Bronchial epithelial cell (primary cell): ENCODE measurements at regions not wholly inside any gene's neighbourhood (a gene's known extent, or its start where the extent isn't known, plus 50 kb on each side); places are given as distances from the start of the nearest gene placed in this dataset.

Source experiments
- DNase-seq: peaks from one replicate; pipeline ENCODE4 v3.0.0-alpha.2; 2010; ENCODE audit warnings: low read depth
- FAIRE-seq: peaks from 2 replicates; lab custom pipeline; 2011; peaks lifted over from hg19 to GRCh38; lab: Jason Lieb, UNC
- H3K27me3 ChIP-seq: 2 replicates; pipeline ENCODE4 v1.5.1; 2011; ENCODE audit warnings: low read length; ENCODE audit not compliant: control insufficient read depth, insufficient read depth
- H3K36me3 ChIP-seq: 2 replicates; pipeline ENCODE4 v1.5.1; 2011; ENCODE audit warnings: low read length; ENCODE audit not compliant: control insufficient read depth, insufficient read depth
- H3K4me3 ChIP-seq: 2 replicates; pipeline ENCODE4 v1.5.1; 2011; ENCODE audit warnings: mild to moderate bottlenecking, low read depth, low read length, control low read depth
- TF ChIP-seq, protein P1 (sequence below): IDR thresholded peaks from 2 replicates; pipeline ENCODE4 v1.5.1; 2011; ENCODE audit warnings: mild to moderate bottlenecking, moderate library complexity, low read length, control low read depth, inconsistent platforms; ENCODE audit not compliant: insufficient read depth, severe bottlenecking

DNA sequence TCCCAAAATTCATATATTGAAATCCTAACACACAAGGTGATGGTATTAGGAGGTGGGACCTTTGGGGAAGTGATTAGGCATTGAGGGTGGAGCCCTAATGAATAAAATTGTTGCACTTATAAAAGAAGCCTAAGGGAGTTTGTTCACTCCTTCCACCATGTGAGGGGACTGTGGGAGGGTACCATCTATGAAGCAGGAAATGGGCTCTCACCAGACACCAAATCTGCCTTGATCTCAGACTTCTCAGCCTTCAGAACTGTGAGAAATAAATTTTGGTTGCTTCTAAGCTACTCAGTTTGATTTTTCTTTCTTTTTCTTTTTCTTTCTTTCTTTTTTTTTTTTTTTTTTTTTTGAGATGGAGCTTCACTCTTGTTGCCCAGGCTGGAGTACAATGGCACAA lies 116.2 kb upstream of the GPC3 start:
- TF ChIP-seq, protein P1, sequence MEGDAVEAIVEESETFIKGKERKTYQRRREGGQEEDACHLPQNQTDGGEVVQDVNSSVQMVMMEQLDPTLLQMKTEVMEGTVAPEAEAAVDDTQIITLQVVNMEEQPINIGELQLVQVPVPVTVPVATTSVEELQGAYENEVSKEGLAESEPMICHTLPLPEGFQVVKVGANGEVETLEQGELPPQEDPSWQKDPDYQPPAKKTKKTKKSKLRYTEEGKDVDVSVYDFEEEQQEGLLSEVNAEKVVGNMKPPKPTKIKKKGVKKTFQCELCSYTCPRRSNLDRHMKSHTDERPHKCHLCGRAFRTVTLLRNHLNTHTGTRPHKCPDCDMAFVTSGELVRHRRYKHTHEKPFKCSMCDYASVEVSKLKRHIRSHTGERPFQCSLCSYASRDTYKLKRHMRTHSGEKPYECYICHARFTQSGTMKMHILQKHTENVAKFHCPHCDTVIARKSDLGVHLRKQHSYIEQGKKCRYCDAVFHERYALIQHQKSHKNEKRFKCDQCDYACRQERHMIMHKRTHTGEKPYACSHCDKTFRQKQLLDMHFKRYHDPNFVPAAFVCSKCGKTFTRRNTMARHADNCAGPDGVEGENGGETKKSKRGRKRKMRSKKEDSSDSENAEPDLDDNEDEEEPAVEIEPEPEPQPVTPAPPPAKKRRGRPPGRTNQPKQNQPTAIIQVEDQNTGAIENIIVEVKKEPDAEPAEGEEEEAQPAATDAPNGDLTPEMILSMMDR: no peak
- no peaks in the 10 kb centered on the region for H3K36me3 ChIP-seq
- FAIRE-seq (no peak), DNase-seq (no peak)
- no peak overlapping the region for H3K4me3 ChIP-seq
- H3K27me3 ChIP-seq: no peaks in the 10 kb centered on the region

DNA sequence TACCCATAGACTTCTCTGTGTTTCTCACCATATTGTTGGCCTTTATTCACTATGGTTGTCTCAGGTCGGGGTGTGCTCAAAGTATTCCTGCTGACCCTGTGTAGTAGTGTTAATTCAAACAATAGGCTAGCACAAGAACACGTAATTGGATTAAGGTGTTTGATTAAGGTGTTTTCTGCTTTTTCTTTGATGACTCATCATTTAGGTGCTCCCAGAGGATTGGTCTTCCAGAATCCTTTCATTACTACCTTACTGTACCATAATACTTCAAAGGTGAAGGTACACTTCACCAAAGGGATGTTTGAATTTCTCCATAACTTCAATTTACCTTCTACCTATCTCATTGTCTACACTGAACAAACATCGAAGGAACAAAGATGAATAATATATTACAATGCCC lies 121.7 kb upstream of the CCDC160 start:
- peak; percentile 1 for DNase-seq
- no peak overlapping the region for H3K4me3 ChIP-seq
- TF ChIP-seq, protein P1: no peak
- H3K27me3 ChIP-seq: no peaks in the 10 kb centered on the region
- FAIRE-seq: no peak
- H3K36me3 ChIP-seq: no peaks in the 10 kb centered on the region

DNA sequence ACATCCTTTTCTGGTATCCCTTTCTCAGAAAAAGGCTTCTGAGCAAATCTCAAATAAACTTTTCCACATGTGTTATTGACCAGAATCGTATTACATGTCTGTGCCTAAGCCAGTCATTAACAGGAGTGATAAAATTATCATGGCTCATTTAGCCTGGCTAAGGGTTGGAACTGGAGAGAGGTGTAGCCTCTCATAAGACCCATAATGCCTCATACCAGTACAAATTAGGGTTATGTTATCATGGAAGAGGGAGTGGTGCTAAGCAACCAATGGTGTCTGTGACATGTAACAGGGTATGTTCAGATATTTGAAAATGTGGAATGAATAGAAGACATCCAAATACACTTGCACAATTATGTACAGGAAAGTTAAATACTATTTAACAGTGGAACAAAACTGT lies 99.6 kb upstream of the CCDC160 start:
- no peak for FAIRE-seq
- no peak for DNase-seq
- H3K4me3 ChIP-seq: no peak overlapping the region
- no peaks in the 10 kb centered on the region for H3K36me3 ChIP-seq
- TF ChIP-seq, protein P1: no peak
- H3K27me3 ChIP-seq: no peaks in the 10 kb centered on the region

DNA sequence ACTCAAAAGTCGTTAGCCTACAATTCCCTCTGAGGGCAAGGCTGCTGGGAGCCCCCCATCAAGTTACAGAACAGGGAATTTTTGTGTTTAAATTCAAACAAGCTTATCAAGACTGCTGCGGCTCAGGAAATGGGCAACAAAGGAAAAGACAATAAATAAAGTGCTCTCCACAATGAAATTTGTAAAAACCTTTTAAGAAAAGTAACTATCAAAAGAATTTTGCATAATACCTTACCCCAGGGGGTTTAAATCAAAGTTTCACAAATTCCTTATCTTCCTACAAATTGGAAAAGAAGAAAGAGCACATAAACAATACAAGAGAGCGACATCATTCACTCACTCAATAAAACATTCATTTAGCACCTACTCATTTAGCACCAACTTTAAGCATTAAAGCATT lies 97.9 kb upstream of the CCDC160 start:
- H3K27me3 ChIP-seq: no peaks in the 10 kb centered on the region
- no peak overlapping the region for H3K4me3 ChIP-seq
- DNase-seq (no peak), FAIRE-seq (no peak)
- no peaks in the 10 kb centered on the region for H3K36me3 ChIP-seq
- TF ChIP-seq, protein P1: no peak

DNA sequence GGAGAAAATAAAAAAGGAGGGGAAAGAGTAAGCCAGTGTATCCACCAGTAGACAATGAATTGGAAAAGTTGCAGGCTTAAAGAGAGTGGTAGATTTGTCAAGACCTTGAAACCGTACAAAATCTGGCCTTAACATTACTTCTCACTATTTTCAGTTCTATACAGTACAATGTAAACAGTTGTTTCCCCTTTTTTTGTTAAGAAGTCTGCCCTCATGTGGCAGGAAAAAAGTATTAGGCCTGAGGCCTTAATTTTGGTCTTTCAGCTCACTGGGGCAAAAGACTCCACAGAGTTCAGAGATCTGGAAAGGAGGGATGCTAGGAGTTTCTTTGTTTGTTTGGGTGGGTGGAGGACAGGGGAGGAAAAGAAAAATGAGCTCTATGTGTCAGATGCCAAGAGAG lies 92.8 kb upstream of the CCDC160 start:
- FAIRE-seq (no peak), DNase-seq (peak; percentile 4)
- TF ChIP-seq, protein P1: peak; percentile 29
- H3K36me3 ChIP-seq: no peaks in the 10 kb centered on the region
- H3K4me3 ChIP-seq: no peak overlapping the region
- no peaks in the 10 kb centered on the region for H3K27me3 ChIP-seq

DNA sequence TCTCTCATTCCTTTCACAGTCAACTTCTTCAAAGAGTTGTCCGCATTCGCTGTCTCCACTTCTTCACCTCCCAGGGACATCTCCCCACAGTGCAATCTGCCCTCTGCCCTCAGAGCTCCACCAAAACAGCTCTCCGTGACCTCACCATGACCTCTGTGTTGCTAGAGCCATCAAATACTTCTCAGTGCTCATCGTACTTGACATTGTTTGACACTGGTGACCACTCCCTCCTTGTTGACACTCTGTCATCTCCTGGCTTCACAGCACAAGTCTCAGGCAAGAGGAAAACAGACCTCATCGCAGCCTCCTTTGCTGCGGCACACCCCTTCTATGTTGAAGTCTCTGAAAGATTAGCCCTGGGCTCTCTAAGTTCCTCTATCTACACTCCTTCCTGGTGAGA lies 90.5 kb upstream of the CCDC160 start:
- no peaks in the 10 kb centered on the region for H3K27me3 ChIP-seq
- FAIRE-seq (no peak), DNase-seq (no peak)
- TF ChIP-seq, protein P1: no peak
- no peak overlapping the region for H3K4me3 ChIP-seq
- H3K36me3 ChIP-seq: no peaks in the 10 kb centered on the region
